Activated T-cell treated with anti-CD3 and anti-CD28 coated beads, Interleukin-2, amount 50 U/mL, for 4 hours (primary cell): ENCODE measurements at regions not wholly inside any gene's neighbourhood (a gene's known extent, or its start where the extent isn't known, plus 50 kb on each side); places are given as distances from the start of the nearest gene placed in this dataset.

Source experiments
- ATAC-seq, 2 donors: fragments of 200-7000 bp; cut with Tn5 transposase; one replicate each; pipeline ENCODE4 v1.10.0; 2021
- DNase-seq: peaks from one replicate; pipeline ENCODE4 v3.0.0-alpha.2; 2020
- H3K27me3 Mint-ChIP-seq: one replicate; pipeline ENCODE4 v1.8.0; 2021; ENCODE audit warnings: low read depth, mixed read lengths
- H3K36me3 Mint-ChIP-seq: one replicate; pipeline ENCODE4 v1.8.0; 2022; ENCODE audit warnings: mixed read lengths; ENCODE audit not compliant: insufficient read depth
- H3K4me1 Mint-ChIP-seq: one replicate; pipeline ENCODE4 v1.8.0; 2021; ENCODE audit warnings: low read depth, mixed read lengths
- H3K4me3 Mint-ChIP-seq: one replicate; pipeline ENCODE4 v1.8.0; 2021; ENCODE audit warnings: mild to moderate bottlenecking, moderate library complexity, mixed read lengths
- H3K9me3 Mint-ChIP-seq: one replicate; pipeline ENCODE4 v1.8.0; 2021; ENCODE audit warnings: mixed read lengths

DNA sequence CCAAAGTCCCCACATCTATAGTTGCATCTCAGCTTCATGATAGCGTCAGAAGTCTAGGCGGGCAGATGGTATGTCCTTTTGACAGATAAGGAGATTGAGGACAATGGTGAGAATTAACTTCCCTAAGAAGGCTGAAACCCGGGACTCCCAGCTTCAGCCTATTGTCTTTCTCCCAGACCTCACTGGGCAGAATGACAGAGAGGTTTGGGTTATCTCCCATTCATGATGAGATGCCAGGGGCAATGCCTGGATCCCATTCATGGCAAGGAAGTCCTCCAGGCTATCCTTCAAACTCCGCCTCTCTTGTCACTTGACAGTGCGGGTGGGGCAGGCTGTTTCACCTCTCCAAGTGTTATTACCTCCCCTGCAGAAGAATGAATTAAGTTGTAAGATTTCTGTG lies 100.3 kb downstream of the IRX5 start:
- H3K9me3 Mint-ChIP-seq: peaks cover 7% of the 10 kb centered on the region
- H3K36me3 Mint-ChIP-seq: no peaks in the 10 kb centered on the region
- DNase-seq (no peak), ATAC-seq (no peak)
- H3K27me3 Mint-ChIP-seq: peaks cover 4% of the 10 kb centered on the region
- H3K4me3 Mint-ChIP-seq: no peak overlapping the region
- no peaks in the 10 kb centered on the region for H3K4me1 Mint-ChIP-seq

DNA sequence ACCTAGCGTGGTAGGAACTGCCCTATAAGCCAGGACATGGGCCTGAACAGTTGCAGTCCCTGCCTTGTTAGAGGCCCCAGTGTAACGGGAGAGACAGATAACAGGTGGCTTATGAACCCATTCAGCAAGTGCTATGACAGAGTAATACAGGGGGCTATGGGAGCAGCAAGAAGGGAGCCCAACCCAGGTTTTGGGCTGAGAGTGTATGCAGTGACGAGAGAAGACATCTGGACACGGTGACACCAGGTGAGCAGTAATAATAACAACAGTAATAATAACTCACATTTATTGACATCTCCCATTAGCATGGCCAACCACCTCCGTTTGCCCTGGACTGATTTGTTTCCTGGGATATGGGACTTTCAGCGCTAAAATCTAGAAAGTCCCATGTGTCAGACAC lies 100.8 kb downstream of the IRX5 start:
- DNase-seq: no peak
- no peaks in the 10 kb centered on the region for H3K4me1 Mint-ChIP-seq
- H3K36me3 Mint-ChIP-seq: no peaks in the 10 kb centered on the region
- H3K27me3 Mint-ChIP-seq: peaks cover 4% of the 10 kb centered on the region
- H3K9me3 Mint-ChIP-seq: peaks cover 7% of the 10 kb centered on the region
- no peak overlapping the region for H3K4me3 Mint-ChIP-seq
- no peak for ATAC-seq

DNA sequence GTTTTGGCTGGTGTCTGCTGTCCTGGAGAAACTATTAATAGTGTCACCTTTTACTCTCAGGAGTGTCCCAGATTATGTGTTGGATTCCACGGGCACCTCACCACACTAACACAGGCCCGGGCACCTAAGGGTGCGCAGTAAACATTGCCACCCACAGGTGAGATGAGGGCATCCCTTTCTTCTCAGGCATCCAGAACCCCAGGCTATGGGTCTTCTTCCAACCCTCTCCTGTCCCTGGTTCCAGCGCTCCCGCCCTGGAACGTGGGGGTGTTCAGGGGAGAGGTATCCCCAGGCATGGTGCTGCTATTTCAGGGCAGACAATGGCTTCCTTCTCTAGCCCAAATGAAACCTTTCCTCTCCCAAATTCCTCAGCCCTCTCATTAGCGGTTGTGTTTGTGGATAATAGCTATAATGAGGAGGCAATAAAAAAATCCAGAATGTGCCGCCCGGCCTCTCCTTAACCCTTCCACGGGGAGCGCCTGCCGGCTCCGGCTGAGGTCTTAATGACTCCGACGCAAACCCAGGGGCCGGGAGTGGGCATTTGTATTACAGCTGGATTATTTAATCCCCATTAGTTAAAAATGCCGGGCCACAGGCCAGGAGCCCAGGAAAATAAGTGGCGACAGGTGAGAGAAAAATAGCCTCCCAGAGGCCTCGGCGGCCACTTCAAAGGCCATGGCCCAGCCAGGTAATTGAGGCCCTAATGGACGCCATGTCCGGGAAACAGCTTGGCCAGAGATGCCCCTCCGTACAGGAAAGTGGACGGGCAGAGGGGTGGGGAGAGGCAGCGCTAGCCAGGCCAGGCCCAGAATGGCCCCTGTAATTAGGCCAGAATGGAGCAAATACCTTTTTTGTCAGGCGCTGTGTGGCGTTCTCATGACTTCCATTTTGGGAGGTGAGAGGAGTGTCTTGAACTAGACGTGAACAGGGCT lies 102.8 kb downstream of the IRX5 start:
- ATAC-seq: no peak

DNA sequence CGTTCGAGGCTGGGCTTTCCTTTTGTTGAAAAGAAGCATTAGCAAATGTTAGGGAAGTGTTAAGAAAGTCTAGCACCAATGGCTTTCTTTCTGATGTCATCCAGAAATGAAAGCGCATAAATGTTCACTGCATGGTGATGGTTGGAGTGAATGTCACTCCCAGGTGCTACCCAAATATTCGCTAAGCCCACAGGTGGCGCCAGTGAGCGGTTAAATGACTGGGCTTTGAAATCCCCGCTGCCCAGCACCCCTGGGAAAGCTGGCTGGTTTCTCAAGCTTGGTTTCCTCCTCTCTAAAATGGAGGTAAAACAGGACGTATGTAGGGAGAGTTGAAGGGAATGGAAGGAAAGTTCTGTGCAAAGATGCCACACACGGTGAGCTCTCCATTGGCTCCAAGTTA lies 104.4 kb downstream of the IRX5 start:
- H3K4me3 Mint-ChIP-seq: no peak overlapping the region
- no peaks in the 10 kb centered on the region for H3K9me3 Mint-ChIP-seq
- H3K36me3 Mint-ChIP-seq: no peaks in the 10 kb centered on the region
- DNase-seq (no peak), ATAC-seq (no peak)
- no peaks in the 10 kb centered on the region for H3K4me1 Mint-ChIP-seq
- peaks cover 4% of the 10 kb centered on the region for H3K27me3 Mint-ChIP-seq

More for the DNA sequence above, 102.8 kb downstream of the IRX5 start:
- H3K36me3 Mint-ChIP-seq: no peaks in the 10 kb centered on the region
- peaks cover 7% of the 10 kb centered on the region for H3K9me3 Mint-ChIP-seq
- peaks cover 4% of the 10 kb centered on the region for H3K27me3 Mint-ChIP-seq
- H3K4me3 Mint-ChIP-seq: no peak overlapping the region
- no peak for DNase-seq
- H3K4me1 Mint-ChIP-seq: no peaks in the 10 kb centered on the region

DNA sequence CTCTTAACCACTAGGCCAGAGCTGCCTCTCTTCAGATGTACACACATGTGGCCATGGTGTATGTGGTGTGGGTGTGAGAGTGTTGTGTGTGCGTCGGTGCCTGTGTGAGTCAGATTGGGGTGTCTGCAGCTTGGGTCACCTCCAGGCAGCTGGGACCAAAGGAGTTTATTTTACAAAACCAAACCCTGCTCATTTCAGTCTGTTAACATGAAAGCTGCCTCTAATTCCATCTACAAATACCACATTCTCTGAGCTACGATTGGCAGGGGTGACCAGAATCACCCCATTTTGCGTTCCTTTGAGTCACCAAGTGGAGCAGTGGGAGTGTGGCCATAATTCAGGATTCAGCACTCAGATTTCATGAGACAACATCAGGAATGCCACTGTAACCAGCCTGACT lies 105.3 kb downstream of the IRX5 start:
- ATAC-seq (no peak), DNase-seq (no peak)
- Mint-ChIP-seq H3K4me3 (no peak overlapping the region), H3K4me1 (no peaks in the 10 kb centered on the region), H3K36me3 (no peaks in the 10 kb centered on the region), H3K27me3 (peaks cover 4% of the 10 kb centered on the region), H3K9me3 (no peaks in the 10 kb centered on the region)

DNA sequence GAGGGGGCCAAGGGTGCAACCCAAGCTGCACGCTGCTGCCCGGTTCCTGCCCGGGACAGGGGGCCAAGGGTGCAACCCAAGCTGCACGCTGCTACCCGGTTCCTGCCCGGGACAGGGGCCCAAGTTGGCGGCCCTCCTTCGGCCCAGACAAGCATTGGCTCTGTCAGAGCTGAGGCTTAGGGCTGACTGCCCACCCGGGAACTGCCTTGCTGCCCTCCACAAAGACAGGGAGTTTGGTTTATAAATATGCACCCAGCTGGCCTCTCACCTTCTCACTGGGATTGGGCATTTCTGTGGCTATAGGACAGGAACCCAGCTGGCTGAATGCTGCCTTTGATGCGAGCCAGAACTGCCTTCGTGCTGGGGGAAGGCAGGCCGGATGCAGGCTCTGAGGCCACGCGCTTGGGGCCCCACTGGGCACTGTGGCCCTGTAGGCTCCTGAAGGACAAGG lies 105.7 kb downstream of the IRX5 start:
- Mint-ChIP-seq H3K4me1 (no peaks in the 10 kb centered on the region), H3K9me3 (no peaks in the 10 kb centered on the region)

DNA sequence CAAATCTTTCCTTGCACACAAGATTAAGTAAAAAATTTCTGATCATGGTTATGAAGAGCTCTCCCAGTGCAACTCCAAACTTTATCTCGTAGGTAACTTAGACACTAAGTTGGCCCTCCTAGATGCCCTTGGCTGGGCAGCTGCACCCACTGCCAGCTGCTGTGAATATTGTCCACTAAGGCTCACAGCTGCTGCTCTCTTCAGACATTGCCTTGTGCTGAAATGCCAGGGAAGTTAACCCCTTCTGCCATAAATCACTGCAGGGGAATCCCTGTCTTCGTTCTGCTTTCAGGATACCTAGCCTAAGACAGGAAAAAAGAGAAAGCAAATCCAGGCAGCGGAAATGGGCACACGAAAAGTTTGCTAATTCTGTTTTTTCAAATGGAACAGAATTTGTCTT lies 106.4 kb downstream of the IRX5 start:
- no peaks in the 10 kb centered on the region for H3K36me3 Mint-ChIP-seq
- no peak overlapping the region for H3K4me3 Mint-ChIP-seq
- no peaks in the 10 kb centered on the region for H3K9me3 Mint-ChIP-seq
- no peak for ATAC-seq
- H3K27me3 Mint-ChIP-seq: peaks cover 4% of the 10 kb centered on the region
- no peak for DNase-seq
- H3K4me1 Mint-ChIP-seq: no peaks in the 10 kb centered on the region

More for the DNA sequence above, 105.7 kb downstream of the IRX5 start:
- Mint-ChIP-seq H3K36me3 (no peaks in the 10 kb centered on the region), H3K27me3 (peaks cover 4% of the 10 kb centered on the region), H3K4me3 (no peak overlapping the region)
- peak in 1 of 2 donors; percentile 18 for ATAC-seq
- DNase-seq: no peak

DNA sequence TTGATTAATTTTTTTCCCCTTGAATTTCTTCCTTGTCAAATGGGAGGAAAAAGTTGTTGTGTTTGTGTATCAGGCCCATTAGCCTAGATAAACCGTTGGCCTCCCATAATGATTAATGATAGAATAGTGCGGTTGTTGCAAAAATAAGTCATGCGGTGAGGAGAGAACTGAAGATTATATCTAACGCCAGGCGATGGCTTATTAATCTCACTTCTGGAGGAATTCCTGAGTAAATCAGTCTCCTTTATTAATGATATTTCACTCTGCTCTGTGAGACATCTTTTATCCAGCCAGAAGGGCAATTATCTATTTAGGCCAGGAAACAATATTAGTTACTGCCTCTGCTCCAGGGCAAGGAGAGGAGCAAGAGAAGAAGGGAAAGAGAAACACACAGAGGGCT lies 107.3 kb downstream of the IRX5 start:
- DNase-seq: no peak
- no peaks in the 10 kb centered on the region for H3K4me1 Mint-ChIP-seq
- peaks cover 4% of the 10 kb centered on the region for H3K27me3 Mint-ChIP-seq
- H3K36me3 Mint-ChIP-seq: no peaks in the 10 kb centered on the region
- no peaks in the 10 kb centered on the region for H3K9me3 Mint-ChIP-seq
- no peak for ATAC-seq
- H3K4me3 Mint-ChIP-seq: no peak overlapping the region

DNA sequence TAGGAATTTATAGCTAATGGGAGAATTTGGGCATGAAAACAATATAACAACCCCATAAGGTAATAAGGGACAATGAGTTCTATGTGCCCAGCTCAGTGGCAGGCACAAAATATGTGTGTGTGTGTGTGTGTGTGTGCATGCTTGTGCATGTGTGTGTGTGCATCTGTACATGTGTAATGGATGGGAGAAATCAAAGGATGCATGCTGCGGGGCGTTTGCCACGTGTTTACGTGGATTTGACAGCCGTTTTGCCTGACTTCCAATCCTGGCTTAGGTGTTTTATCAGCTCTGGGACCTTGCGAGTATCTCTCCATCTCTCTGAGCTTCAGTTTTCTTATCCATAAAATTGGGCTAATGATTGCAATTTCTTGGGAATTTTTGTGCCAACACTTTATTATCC lies 108.4 kb downstream of the IRX5 start:
- no peak overlapping the region for H3K4me3 Mint-ChIP-seq
- no peaks in the 10 kb centered on the region for H3K4me1 Mint-ChIP-seq
- no peak for ATAC-seq
- H3K36me3 Mint-ChIP-seq: no peaks in the 10 kb centered on the region
- H3K27me3 Mint-ChIP-seq: no peaks in the 10 kb centered on the region
- H3K9me3 Mint-ChIP-seq: no peaks in the 10 kb centered on the region
- no peak for DNase-seq

DNA sequence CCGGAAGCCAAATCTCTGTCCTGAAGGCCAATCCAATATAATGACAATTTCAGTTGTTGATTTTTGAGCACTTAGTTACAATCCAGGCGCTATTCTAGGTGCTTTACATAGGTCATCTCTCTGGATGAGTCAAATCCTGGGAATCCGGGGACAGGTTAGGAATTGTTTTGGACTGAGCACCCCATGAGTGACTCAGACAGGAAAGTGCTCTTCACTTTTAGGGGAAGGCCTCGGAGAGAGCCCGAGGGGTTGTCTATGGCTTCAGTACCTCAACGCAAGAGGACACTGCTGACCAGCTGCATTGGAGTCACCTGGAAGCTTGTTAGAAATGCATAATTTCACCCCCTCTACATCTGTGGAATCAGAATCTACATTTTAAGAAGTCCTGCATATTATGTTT lies 108.8 kb downstream of the IRX5 start:
- Mint-ChIP-seq H3K4me3 (no peak overlapping the region), H3K36me3 (no peaks in the 10 kb centered on the region), H3K27me3 (no peaks in the 10 kb centered on the region), H3K4me1 (no peaks in the 10 kb centered on the region), H3K9me3 (no peaks in the 10 kb centered on the region)
- ATAC-seq: no peak
- no peak for DNase-seq

DNA sequence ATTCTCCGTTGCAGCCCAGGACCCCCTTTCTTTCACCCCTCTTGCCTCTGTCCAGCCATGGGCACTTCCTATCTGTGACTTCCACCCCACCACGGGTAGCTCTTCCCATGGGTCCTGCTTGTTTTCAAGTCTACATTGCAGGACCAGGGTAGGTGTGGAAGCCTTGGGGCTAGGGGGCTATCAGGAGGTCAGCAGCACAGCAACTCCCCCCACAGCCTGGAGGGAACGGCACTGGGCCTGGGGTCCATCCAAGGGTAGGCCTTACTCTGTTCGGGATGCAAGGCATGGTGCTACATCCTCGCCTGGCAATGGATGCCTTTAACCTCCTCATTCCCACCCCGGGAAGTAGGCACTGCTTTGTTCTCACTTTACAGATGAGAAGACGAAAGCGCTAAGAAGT lies 109.3 kb downstream of the IRX5 start:
- ATAC-seq (no peak), DNase-seq (no peak)
- H3K4me3 Mint-ChIP-seq: no peak overlapping the region
- H3K36me3 Mint-ChIP-seq: no peaks in the 10 kb centered on the region
- no peaks in the 10 kb centered on the region for H3K27me3 Mint-ChIP-seq
- no peaks in the 10 kb centered on the region for H3K4me1 Mint-ChIP-seq
- H3K9me3 Mint-ChIP-seq: no peaks in the 10 kb centered on the region

DNA sequence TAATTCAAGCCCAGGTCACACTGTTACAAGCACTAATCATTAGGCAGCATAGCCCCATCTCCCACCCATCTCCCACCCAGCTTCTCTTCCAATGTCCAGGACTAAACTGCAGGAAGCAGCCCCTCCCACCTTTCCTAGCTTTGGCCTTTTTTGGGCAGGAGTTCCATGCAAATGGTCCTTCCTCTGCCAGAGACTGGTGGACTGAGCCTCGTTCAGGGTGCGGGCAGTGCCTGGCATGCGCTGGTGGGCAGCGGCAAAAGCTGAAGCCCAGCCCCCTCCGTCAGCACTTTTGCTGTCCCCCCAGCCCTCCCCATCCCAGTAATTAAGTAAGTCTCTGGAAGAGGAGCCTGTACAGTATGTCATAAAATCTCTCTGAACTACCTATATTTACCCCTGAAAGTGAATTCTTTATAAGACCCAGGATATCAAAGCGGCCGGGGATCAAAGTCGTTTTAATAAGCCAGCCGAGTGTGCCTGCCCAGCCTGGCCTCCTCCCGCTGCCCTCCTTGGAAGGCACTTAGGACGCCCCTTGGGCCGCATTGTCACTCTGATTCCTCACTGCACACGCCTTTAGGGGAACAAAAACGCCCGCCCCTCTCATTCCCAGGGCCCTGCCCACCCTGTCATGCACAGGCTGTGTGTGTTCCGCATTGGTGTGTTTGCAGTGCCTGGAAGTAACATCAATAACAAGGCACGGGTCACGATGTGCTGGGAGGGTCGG lies 109.9 kb downstream of the IRX5 start:
- DNase-seq (no peak), ATAC-seq (no peak)
- no peaks in the 10 kb centered on the region for H3K36me3 Mint-ChIP-seq
- no peak overlapping the region for H3K4me3 Mint-ChIP-seq
- no peaks in the 10 kb centered on the region for H3K4me1 Mint-ChIP-seq
- H3K9me3 Mint-ChIP-seq: no peaks in the 10 kb centered on the region
- peaks cover 2% of the 10 kb centered on the region for H3K27me3 Mint-ChIP-seq

DNA sequence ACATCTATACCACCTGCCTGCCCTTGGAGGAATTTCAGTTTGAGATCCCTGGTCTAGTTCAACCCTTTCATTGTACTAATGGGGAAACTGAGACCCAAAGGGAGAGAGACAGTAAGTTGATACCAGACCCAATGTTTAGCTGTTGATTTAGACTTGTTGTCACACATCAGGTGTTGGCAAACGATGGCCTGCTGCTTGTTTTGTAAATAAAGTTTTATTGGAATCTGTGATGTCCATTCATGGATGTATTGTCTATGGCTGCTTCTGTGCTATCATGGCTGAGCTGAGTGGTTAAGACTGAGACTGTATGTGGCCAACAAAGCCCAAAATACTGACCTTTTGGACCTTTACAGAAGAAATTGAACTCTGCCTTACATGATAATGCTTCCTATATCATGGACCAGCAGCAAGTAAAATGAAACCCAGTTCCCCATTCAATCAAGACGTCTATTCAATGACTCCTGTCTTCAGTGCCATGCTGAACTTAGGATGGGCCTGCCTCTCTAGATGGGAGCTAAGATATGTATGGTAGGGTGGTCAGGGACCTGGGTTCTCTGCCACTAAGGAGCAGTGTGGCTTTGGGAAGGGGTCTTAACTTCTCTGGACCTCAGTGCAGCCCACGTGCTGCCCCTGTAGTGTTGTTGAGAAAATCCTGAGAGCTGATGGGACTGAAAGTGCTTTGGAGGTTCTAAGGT lies 111.0 kb downstream of the IRX5 start:
- Mint-ChIP-seq H3K4me1 (no peaks in the 10 kb centered on the region), H3K4me3 (no peak overlapping the region), H3K36me3 (no peaks in the 10 kb centered on the region), H3K9me3 (no peaks in the 10 kb centered on the region), H3K27me3 (peaks cover 2% of the 10 kb centered on the region)
- ATAC-seq (no peak), DNase-seq (no peak)

DNA sequence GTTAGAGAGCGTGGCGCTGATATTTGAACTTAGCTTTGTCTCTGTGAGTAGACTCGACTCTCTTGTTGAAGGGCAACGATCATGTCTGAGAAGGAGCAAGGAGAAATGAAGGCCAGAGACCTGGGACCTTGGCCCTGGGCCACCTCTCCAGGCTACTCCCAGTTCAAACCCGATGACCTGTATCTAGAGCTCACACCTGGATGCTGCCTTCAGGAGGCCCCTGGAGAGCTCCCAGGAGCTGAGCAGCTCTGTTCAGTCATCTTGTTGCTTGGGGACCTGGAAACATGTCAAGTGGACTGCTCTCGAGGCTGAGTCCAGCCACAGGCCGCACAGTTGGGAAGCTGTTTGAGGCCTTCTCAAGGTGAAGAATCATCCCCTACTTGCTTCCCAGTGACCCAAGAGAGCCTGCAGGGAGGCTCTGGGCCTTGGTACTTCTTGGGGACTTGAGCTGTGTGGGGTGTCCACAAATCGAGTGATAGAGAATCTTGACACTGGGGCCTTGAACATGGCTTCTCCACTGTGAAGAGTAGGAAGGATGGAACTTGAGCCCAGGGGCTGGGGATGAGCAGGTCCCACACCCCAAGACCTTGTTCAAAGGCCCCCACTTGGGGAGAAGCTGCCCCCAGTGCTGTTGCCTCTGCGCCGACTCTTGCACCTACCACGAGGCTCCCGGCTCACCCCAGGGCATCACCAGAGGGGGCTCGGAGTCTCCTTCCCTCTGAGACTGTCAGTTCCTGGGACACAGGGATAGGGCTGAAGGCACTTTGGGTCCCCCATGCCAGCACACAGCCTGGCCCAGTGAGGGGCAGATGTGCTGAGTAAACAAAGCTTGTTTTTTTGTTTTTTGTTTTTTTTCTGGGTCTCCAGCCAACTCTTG lies 112.1 kb downstream of the IRX5 start:
- H3K4me3 Mint-ChIP-seq: no peak overlapping the region
- H3K27me3 Mint-ChIP-seq: peaks cover 7% of the 10 kb centered on the region
- H3K9me3 Mint-ChIP-seq: no peaks in the 10 kb centered on the region
- DNase-seq: no peak
- ATAC-seq: no peak
- no peaks in the 10 kb centered on the region for H3K36me3 Mint-ChIP-seq
- H3K4me1 Mint-ChIP-seq: no peaks in the 10 kb centered on the region
